ENCODE measurements at regions not wholly inside any gene's neighbourhood (a gene's known extent, or its start where the extent isn't known, plus 50 kb on each side); places are given as distances from the start of the nearest gene placed in this dataset.

- TF ChIP-seq CTCF (IDR thresholded peaks at IDR 0.05; ENCODE audit: insufficient read depth, low read length, poor library complexity, severe bottlenecking) (no peak), EZH2phosphoT487 (conservative IDR thresholded peaks at IDR 0.05; ENCODE audit: low read length) (no peak)
These were observed 468.6 kb downstream of the BRD1 start for GRCh38 chr22:49359076-49359475.
